ENCODE measurements at regions not wholly inside any gene's neighbourhood (a gene's known extent, or its start where the extent isn't known, plus 50 kb on each side); places are given as distances from the start of the nearest gene placed in this dataset.
"Not testable (repeated sequence)": the region's sequence is repeated elsewhere in the genome, so short reads cannot be mapped to it uniquely, and the experiment has no call there.

GRCh38 chr4:49519150-49520035, 533.3 kb downstream of the CWH43 start:
- H3K27me3 ChIP-seq; H3K4me3 ChIP-seq; H3K36me3 ChIP-seq; H3K27ac ChIP-seq; H3K4me1 ChIP-seq; intact Hi-C loops (cut with DNase I; ENCODE audit: low total_unique reads); H3K9me3 ChIP-seq; DNase-seq: not testable (repeated sequence)

GRCh38 chr4:49523816-49524765, 538.0 kb downstream of the CWH43 start:
- H3K9me3 ChIP-seq; DNase-seq; H3K4me1 ChIP-seq; H3K27me3 ChIP-seq; H3K27ac ChIP-seq; intact Hi-C loops (cut with DNase I; ENCODE audit: low total_unique reads); H3K4me3 ChIP-seq; H3K36me3 ChIP-seq: not testable (repeated sequence)

- H3K36me3 ChIP-seq; H3K4me1 ChIP-seq; H3K9me3 ChIP-seq; intact Hi-C loops (cut with DNase I; ENCODE audit: low total_unique reads); H3K27me3 ChIP-seq; H3K27ac ChIP-seq; H3K4me3 ChIP-seq; DNase-seq: not testable (repeated sequence)
Measured at GRCh38 chr4:49558916-49559676, 573.0 kb downstream of the CWH43 start.

- H3K4me1 ChIP-seq; DNase-seq; H3K36me3 ChIP-seq; H3K27me3 ChIP-seq; intact Hi-C loops (cut with DNase I; ENCODE audit: low total_unique reads); H3K4me3 ChIP-seq; H3K27ac ChIP-seq; H3K9me3 ChIP-seq: not testable (repeated sequence)
Measured at GRCh38 chr4:49560131-49560816, 574.2 kb downstream of the CWH43 start.

GRCh38 chr4:49560883-49561282, 574.8 kb downstream of the CWH43 start:
- H3K4me1 ChIP-seq; H3K27ac ChIP-seq; H3K27me3 ChIP-seq; H3K9me3 ChIP-seq; H3K36me3 ChIP-seq; intact Hi-C loops (cut with DNase I; ENCODE audit: low total_unique reads); DNase-seq; H3K4me3 ChIP-seq: not testable (repeated sequence)

- H3K9me3 ChIP-seq; H3K27ac ChIP-seq; H3K4me1 ChIP-seq; H3K4me3 ChIP-seq; DNase-seq; intact Hi-C loops (cut with DNase I; ENCODE audit: low total_unique reads); H3K27me3 ChIP-seq; H3K36me3 ChIP-seq: not testable (repeated sequence)
Measured at GRCh38 chr4:49570248-49570647, 584.2 kb downstream of the CWH43 start.

GRCh38 chr4:49573666-49574215, 587.7 kb downstream of the CWH43 start:
- intact Hi-C loops (cut with DNase I; ENCODE audit: low total_unique reads); H3K4me3 ChIP-seq; H3K4me1 ChIP-seq; H3K27ac ChIP-seq; H3K9me3 ChIP-seq; DNase-seq; H3K27me3 ChIP-seq; H3K36me3 ChIP-seq: not testable (repeated sequence)

- H3K27ac ChIP-seq; H3K27me3 ChIP-seq; H3K4me1 ChIP-seq; H3K4me3 ChIP-seq; DNase-seq; H3K9me3 ChIP-seq; intact Hi-C loops (cut with DNase I; ENCODE audit: low total_unique reads); H3K36me3 ChIP-seq: not testable (repeated sequence)
Measured at GRCh38 chr4:49575250-49575649, 589.2 kb downstream of the CWH43 start.

GRCh38 chr4:49578371-49578770, 592.3 kb downstream of the CWH43 start:
- H3K36me3 ChIP-seq; H3K4me1 ChIP-seq; H3K9me3 ChIP-seq; H3K27me3 ChIP-seq; H3K4me3 ChIP-seq; intact Hi-C loops (cut with DNase I; ENCODE audit: low total_unique reads); H3K27ac ChIP-seq; DNase-seq: not testable (repeated sequence)

- DNase-seq; H3K4me1 ChIP-seq; H3K4me3 ChIP-seq; H3K27ac ChIP-seq; H3K9me3 ChIP-seq; H3K36me3 ChIP-seq; H3K27me3 ChIP-seq; intact Hi-C loops (cut with DNase I; ENCODE audit: low total_unique reads): not testable (repeated sequence)
Measured at GRCh38 chr4:49578899-49579298, 592.8 kb downstream of the CWH43 start.

- H3K4me1 ChIP-seq; intact Hi-C loops (cut with DNase I; ENCODE audit: low total_unique reads); H3K27me3 ChIP-seq; H3K36me3 ChIP-seq; H3K27ac ChIP-seq; DNase-seq; H3K9me3 ChIP-seq; H3K4me3 ChIP-seq: not testable (repeated sequence)
Measured at GRCh38 chr4:49580166-49580565, 594.1 kb downstream of the CWH43 start.

GRCh38 chr4:49588401-49588800, 602.3 kb downstream of the CWH43 start:
- H3K36me3 ChIP-seq; H3K4me3 ChIP-seq; H3K4me1 ChIP-seq; H3K27ac ChIP-seq; intact Hi-C loops (cut with DNase I; ENCODE audit: low total_unique reads); H3K27me3 ChIP-seq; H3K9me3 ChIP-seq; DNase-seq: not testable (repeated sequence)

GRCh38 chr4:49618436-49618835, 632.4 kb downstream of the CWH43 start:
- H3K27ac ChIP-seq; H3K4me1 ChIP-seq; DNase-seq; H3K27me3 ChIP-seq; intact Hi-C loops (cut with DNase I; ENCODE audit: low total_unique reads); H3K4me3 ChIP-seq; H3K36me3 ChIP-seq; H3K9me3 ChIP-seq: not testable (repeated sequence)

Data from tibial artery (tissue), 4 donors.